Natural killer cell (primary cell): ENCODE measurements at regions not wholly inside any gene's neighbourhood (a gene's known extent, or its start where the extent isn't known, plus 50 kb on each side); places are given as distances from the start of the nearest gene placed in this dataset.

Source experiments
- ATAC-seq, 3 donors: fragments of 150-1000 bp in 2 of 3; fragments of 200-7000 bp in 1 of 3; cut with Tn5 transposase; 1 replicate in 1 of 3; 2 replicates in 2 of 3; pipeline ENCODE4 v1.10.0; 2021; ENCODE audit warnings: mild to moderate bottlenecking in 2 of 3, moderate library complexity in 2 of 3
- DNase-seq, 2 donors: peaks; one replicate each; pipeline versions ENCODE4 v3.0.0 to v3.0.0-alpha.2; 2013 to 2021; ENCODE audit warnings: mixed read lengths in 1 of 2
- H3K27ac ChIP-seq: one replicate; pipeline ENCODE4 v1.5.1; 2013; ENCODE audit warnings: mild to moderate bottlenecking, low read length
- H3K27me3 ChIP-seq: one replicate; pipeline ENCODE4 v1.6.1; 2013; ENCODE audit warnings: low read length; ENCODE audit not compliant: control insufficient read depth, insufficient read depth
- H3K36me3 ChIP-seq: one replicate; pipeline ENCODE4 v1.6.1; 2013; ENCODE audit warnings: low read length; ENCODE audit not compliant: control insufficient read depth, insufficient read depth
- H3K4me1 ChIP-seq: one replicate; pipeline ENCODE4 v1.6.1; 2013; ENCODE audit warnings: low read length; ENCODE audit not compliant: control insufficient read depth, insufficient read depth
- H3K4me3 ChIP-seq: one replicate; pipeline ENCODE4 v1.5.1; 2013; ENCODE audit warnings: low read length
- H3K9me3 ChIP-seq: one replicate; pipeline ENCODE4 v1.6.1; 2013; ENCODE audit warnings: low read length; ENCODE audit not compliant: control insufficient read depth, insufficient read depth
- H3K27ac Mint-ChIP-seq, 2 donors: one replicate each; pipeline ENCODE4 v1.8.0; 2022; ENCODE audit warnings: mild to moderate bottlenecking in 2 of 2, mixed read lengths in 2 of 2, moderate library complexity in 1 of 2
- H3K27me3 Mint-ChIP-seq, 2 donors: one replicate each; pipeline ENCODE4 v1.8.0; 2022; ENCODE audit warnings: low read depth in 2 of 2, mixed read lengths in 2 of 2
- H3K36me3 Mint-ChIP-seq: one replicate; pipeline ENCODE4 v1.8.0; 2022; ENCODE audit warnings: mixed read lengths
- H3K4me1 Mint-ChIP-seq, 2 donors: one replicate each; pipeline ENCODE4 v1.8.0; 2022; ENCODE audit warnings: mixed read lengths in 2 of 2
- H3K4me3 Mint-ChIP-seq: one replicate; pipeline ENCODE4 v1.8.0; 2022; ENCODE audit warnings: mild to moderate bottlenecking, moderate library complexity, mixed read lengths
- H3K9me3 Mint-ChIP-seq, 2 donors: one replicate each; pipeline ENCODE4 v1.8.0; 2022; ENCODE audit warnings: mixed read lengths in 2 of 2
- CTCF ChIP-seq: fragments of 200-600 bp; IDR thresholded peaks from one replicate; pipeline ENCODE4 v1.8.0; 2022; ENCODE audit warnings: antibody characterized with exemption
- WGBS: methylation state at CpG from one replicate; pipeline ENCODE4 v1.1.7; 2013; ENCODE audit warnings: missing lambda C conversion rate; ENCODE audit not compliant: insufficient coverage; 5-methylcytosine and 5-hydroxymethylcytosine counted together
- intact Hi-C: fragments of 100-400 bp; cut with micrococcal nuclease; formaldehyde crosslinking; loops from one replicate; pipeline ENCODE4 v1.14.2; 2022

- H3K27ac Mint-ChIP-seq, result no peak overlapping the region
- Histone ChIP-seq H3K27me3 (no peaks in the 10 kb centered on the region), H3K4me3 (no peak overlapping the region), H3K4me1 (no peaks in the 10 kb centered on the region), H3K9me3 (no peaks in the 10 kb centered on the region), H3K36me3 (no peaks in the 10 kb centered on the region), H3K27ac (no peak overlapping the region)
- no peak for TF ChIP-seq CTCF
- no peak for DNase-seq
- H3K9me3 Mint-ChIP-seq, result peaks cover 11 to 15% of the 10 kb centered on the region in 2 donors
- intact Hi-C loops, result no loop called here
- ATAC-seq, result no peak
- H3K4me3 Mint-ChIP-seq, result no peak overlapping the region
- 89% methylated on average over 14 of the region's 14 CpGs for WGBS
- H3K4me1 Mint-ChIP-seq, result no peaks in the 10 kb centered on the region
- no peaks in the 10 kb centered on the region for H3K27me3 Mint-ChIP-seq
- H3K36me3 Mint-ChIP-seq, result peaks cover 10% of the 10 kb centered on the region
These were observed 372.6 kb upstream of the NT5C1B start for GRCh38 chr2:18961991-18962421.

GRCh38 chr2:18959952-18960717 lies 370.8 kb upstream of the NT5C1B start:
- Mint-ChIP-seq H3K4me3 (no peak overlapping the region), H3K4me1 (no peaks in the 10 kb centered on the region), H3K36me3 (peaks cover 10% of the 10 kb centered on the region), H3K27me3 (no peaks in the 10 kb centered on the region), H3K27ac (no peak overlapping the region), H3K9me3 (peaks cover 13% of the 10 kb centered on the region in 2 donors)
- Histone ChIP-seq H3K27me3 (no peaks in the 10 kb centered on the region), H3K27ac (no peak overlapping the region), H3K4me3 (no peak overlapping the region), H3K4me1 (no peaks in the 10 kb centered on the region), H3K36me3 (no peaks in the 10 kb centered on the region), H3K9me3 (no peaks in the 10 kb centered on the region)
- DNase-seq (no peak), ATAC-seq (no peak)
- no peak for TF ChIP-seq CTCF
- intact Hi-C loops, result no loop called here

GRCh38 chr2:18959200-18959599 lies 369.8 kb upstream of the NT5C1B start:
- no peak overlapping the region for H3K4me3 Mint-ChIP-seq
- WGBS, result no CpG with 5 or more reads among the region's 1 CpG
- peaks cover 10% of the 10 kb centered on the region for H3K36me3 Mint-ChIP-seq
- Histone ChIP-seq H3K27ac (no peak overlapping the region), H3K9me3 (no peaks in the 10 kb centered on the region), H3K4me3 (no peak overlapping the region), H3K4me1 (no peaks in the 10 kb centered on the region), H3K36me3 (no peaks in the 10 kb centered on the region), H3K27me3 (no peaks in the 10 kb centered on the region)
- no peaks in the 10 kb centered on the region for H3K4me1 Mint-ChIP-seq
- no peak for ATAC-seq
- TF ChIP-seq CTCF, result no peak
- no peaks in the 10 kb centered on the region for H3K27me3 Mint-ChIP-seq
- DNase-seq, result no peak
- intact Hi-C loops, result no loop called here
- peaks cover 13 to 16% of the 10 kb centered on the region in 2 donors for H3K9me3 Mint-ChIP-seq
- no peak overlapping the region for H3K27ac Mint-ChIP-seq

- Mint-ChIP-seq H3K4me3 (no peak overlapping the region), H3K36me3 (peaks cover 10% of the 10 kb centered on the region), H3K27ac (no peak overlapping the region), H3K9me3 (peaks cover 10 to 12% of the 10 kb centered on the region in 2 donors), H3K27me3 (no peaks in the 10 kb centered on the region), H3K4me1 (no peaks in the 10 kb centered on the region)
- no peak for TF ChIP-seq CTCF
- Histone ChIP-seq H3K4me3 (no peak overlapping the region), H3K4me1 (no peaks in the 10 kb centered on the region), H3K27ac (no peak overlapping the region), H3K9me3 (no peaks in the 10 kb centered on the region), H3K36me3 (no peaks in the 10 kb centered on the region), H3K27me3 (no peaks in the 10 kb centered on the region)
- 100% methylated on average over 1 of the region's 1 CpG for WGBS
- intact Hi-C loops, result no loop called here
- ATAC-seq (no peak), DNase-seq (no peak)
These were observed 368.5 kb upstream of the NT5C1B start for GRCh38 chr2:18957909-18958308.
